HK-2 (cell line): ENCODE measurements at regions not wholly inside any gene's neighbourhood (a gene's known extent, or its start where the extent isn't known, plus 50 kb on each side); places are given as distances from the start of the nearest gene placed in this dataset.
"Not testable (repeated sequence)": the region's sequence is repeated elsewhere in the genome, so short reads cannot be mapped to it uniquely, and the experiment has no call there.

Experiments used
- DNase-seq: peaks from one replicate; pipeline ENCODE4 v3.0.0-alpha.2; 2018; ENCODE audit not compliant: unreplicated experiment

GRCh38 chr10:22824984-22825383 is 102.9 kb upstream of the ARMC3 start:
- peak; percentile 54 for DNase-seq

GRCh38 chr10:22824520-22824919 is 103.3 kb upstream of the ARMC3 start:
- no peak for DNase-seq

GRCh38 chr10:22823109-22823508 is 104.7 kb upstream of the ARMC3 start:
- DNase-seq: peak; percentile 37

GRCh38 chr10:22821921-22822320 is 105.9 kb upstream of the ARMC3 start:
- DNase-seq: not testable (repeated sequence)

- no peak for DNase-seq
Observed at GRCh38 chr10:22821501-22821900, 106.4 kb upstream of the ARMC3 start.

GRCh38 chr10:22816298-22816653 is 101.9 kb upstream of the PIP4K2A start:
- DNase-seq: peak; percentile 58

GRCh38 chr10:22810643-22811465 is 96.5 kb upstream of the PIP4K2A start:
- DNase-seq: no peak

GRCh38 chr10:22807238-22807637 is 92.9 kb upstream of the PIP4K2A start:
- DNase-seq: no peak

GRCh38 chr10:22805304-22805703 is 90.9 kb upstream of the PIP4K2A start:
- no peak for DNase-seq

- no peak for DNase-seq
Observed at GRCh38 chr10:22803261-22803885, 89.0 kb upstream of the PIP4K2A start.

GRCh38 chr10:22801785-22802184 is 87.4 kb upstream of the PIP4K2A start:
- DNase-seq: no peak

GRCh38 chr10:22797796-22798195 is 83.4 kb upstream of the PIP4K2A start:
- DNase-seq: not testable (repeated sequence)

- DNase-seq: no peak
Observed at GRCh38 chr10:22795546-22795945, 81.2 kb upstream of the PIP4K2A start.

GRCh38 chr10:22792161-22792560 is 77.8 kb upstream of the PIP4K2A start:
- DNase-seq: no peak

- no peak for DNase-seq
Observed at GRCh38 chr10:22791665-22792064, 77.3 kb upstream of the PIP4K2A start.

- DNase-seq: no peak
Observed at GRCh38 chr10:22784668-22785067, 70.3 kb upstream of the PIP4K2A start.

GRCh38 chr10:22783807-22784206 is 69.4 kb upstream of the PIP4K2A start:
- DNase-seq: no peak

- DNase-seq: no peak
Observed at GRCh38 chr10:22780474-22780885, 66.1 kb upstream of the PIP4K2A start.

GRCh38 chr10:22779331-22780019 is 65.1 kb upstream of the PIP4K2A start:
- peak; percentile 74 for DNase-seq

GRCh38 chr10:22774102-22774501 is 59.7 kb upstream of the PIP4K2A start:
- no peak for DNase-seq

- not testable (repeated sequence) for DNase-seq
Observed at GRCh38 chr10:22771631-22772030, 57.3 kb upstream of the PIP4K2A start.

- DNase-seq: no peak
Observed at GRCh38 chr10:22770270-22770669, 55.9 kb upstream of the PIP4K2A start.

GRCh38 chr10:22767859-22768258 is 53.5 kb upstream of the PIP4K2A start:
- no peak for DNase-seq
